Kidney (tissue), 13 donors: ENCODE measurements at regions not wholly inside any gene's neighbourhood (a gene's known extent, or its start where the extent isn't known, plus 50 kb on each side); places are given as distances from the start of the nearest gene placed in this dataset.

ENCODE experiments used
- DNase-seq, 5 donors: peaks; one replicate each; pipeline ENCODE4 v3.0.0-alpha.2; 2013 to 2020
- FAIRE-seq: peaks from 2 replicates; lab custom pipeline; 2012; peaks lifted over from hg19 to GRCh38; lab: Jason Lieb, UNC
- H3K27ac ChIP-seq, 2 donors: one replicate each; pipeline ENCODE4 v1.7.0; 2013; ENCODE audit warnings: low read depth in 2 of 2, low read length in 2 of 2, inconsistent platforms in 1 of 2
- H3K27me3 ChIP-seq: one replicate; pipeline ENCODE4 v1.7.1; 2013; ENCODE audit warnings: low read length, inconsistent platforms; ENCODE audit not compliant: control insufficient read depth, insufficient read depth
- H3K36me3 ChIP-seq, 3 donors: one replicate each; pipeline versions ENCODE4 v1.7.0 to v1.7.1; 2013; ENCODE audit warnings: low read length in 3 of 3, control low read depth in 1 of 3, inconsistent platforms in 1 of 3; ENCODE audit not compliant: insufficient read depth in 3 of 3, control insufficient read depth in 2 of 3
- H3K4me1 ChIP-seq, 3 donors: one replicate each; pipeline versions ENCODE4 v1.7.0 to v1.7.1; 2013; ENCODE audit warnings: low read length in 3 of 3, inconsistent platforms in 1 of 3, low read depth in 1 of 3; ENCODE audit not compliant: control insufficient read depth in 2 of 3, insufficient read depth in 2 of 3
- H3K4me3 ChIP-seq, 3 donors: one replicate each; pipeline versions ENCODE4 v1.7.0 to v1.8.1; 2013; ENCODE audit warnings: low read length in 3 of 3, control low read depth in 1 of 3, inconsistent platforms in 1 of 3
- H3K9ac ChIP-seq, 3 donors: one replicate each; pipeline versions ENCODE4 v1.7.0 to v1.7.1; 2013; ENCODE audit warnings: low read length in 3 of 3, control low read depth in 1 of 3, inconsistent platforms in 1 of 3
- H3K9me3 ChIP-seq, 3 donors: one replicate each; pipeline versions ENCODE4 v1.7.0 to v1.7.1; 2013; ENCODE audit warnings: low read length in 3 of 3, control low read depth in 1 of 3, inconsistent platforms in 1 of 3; ENCODE audit not compliant: control insufficient read depth in 2 of 3, insufficient read depth in 1 of 3
- CTCF ChIP-seq: IDR thresholded peaks from 3 replicates; pipeline ENCODE4 v1.5.1; 2012; ENCODE audit warnings: mild to moderate bottlenecking, moderate library complexity, borderline replicate concordance; ENCODE audit not compliant: insufficient read depth; ENCODE audit errors: extremely low read depth
- intact Hi-C: fragments of 100-400 bp; cut with DNase I; formaldehyde crosslinking; loops from one replicate; pipeline ENCODE4 v1.11.1; 2022
- donor health status: control.
- donor health status: control.
- donor health status: control.
- donor health status: control.
- donor health status: control.
- donor health status: DM: yes; HTN: yes; CAD: no.
- donor health status: Normal renal cell carcinoma (clear cell type).

- FAIRE-seq, result no peak
Measured at GRCh38 chr14:89531661-89532335, 114.8 kb upstream of the FOXN3 start.

GRCh38 chr14:89524990-89525667 is 108.1 kb upstream of the FOXN3 start:
- no peaks in the 10 kb centered on the region for H3K36me3 ChIP-seq

More at GRCh38 chr14:89531661-89532335, 114.8 kb upstream of the FOXN3 start:
- Histone ChIP-seq H3K9ac (no peak overlapping the region), H3K4me3 (no peak overlapping the region), H3K4me1 (no peaks in the 10 kb centered on the region), H3K36me3 (no peaks in the 10 kb centered on the region), H3K27me3 (no peaks in the 10 kb centered on the region), H3K27ac (no peak overlapping the region), H3K9me3 (no peaks in the 10 kb centered on the region)
- intact Hi-C loops, result no loop called here
- no peak for TF ChIP-seq CTCF
- DNase-seq, result no peak

GRCh38 chr14:89524412-89524811 is 107.4 kb upstream of the FOXN3 start:
- DNase-seq, result no peak
- H3K36me3 ChIP-seq, result no peaks in the 10 kb centered on the region
- TF ChIP-seq CTCF, result no peak
- no peak overlapping the region for H3K4me3 ChIP-seq
- H3K9me3 ChIP-seq, result no peaks in the 10 kb centered on the region
- H3K4me1 ChIP-seq, result no peaks in the 10 kb centered on the region
- FAIRE-seq, result no peak
- intact Hi-C loops, result no loop called here
- no peak overlapping the region for H3K27ac ChIP-seq
- H3K9ac ChIP-seq, result no peak overlapping the region
- no peaks in the 10 kb centered on the region for H3K27me3 ChIP-seq

More at GRCh38 chr14:89524990-89525667, 108.1 kb upstream of the FOXN3 start:
- FAIRE-seq (no peak), DNase-seq (no peak)
- no peak for TF ChIP-seq CTCF
- Histone ChIP-seq H3K9me3 (no peaks in the 10 kb centered on the region), H3K4me1 (no peaks in the 10 kb centered on the region), H3K27me3 (no peaks in the 10 kb centered on the region), H3K4me3 (no peak overlapping the region), H3K9ac (no peak overlapping the region), H3K27ac (no peak overlapping the region)
- intact Hi-C loops, result no loop called here
